ENCODE measurements at regions not wholly inside any gene's neighbourhood (a gene's known extent, or its start where the extent isn't known, plus 50 kb on each side); places are given as distances from the start of the nearest gene placed in this dataset.

DNA sequence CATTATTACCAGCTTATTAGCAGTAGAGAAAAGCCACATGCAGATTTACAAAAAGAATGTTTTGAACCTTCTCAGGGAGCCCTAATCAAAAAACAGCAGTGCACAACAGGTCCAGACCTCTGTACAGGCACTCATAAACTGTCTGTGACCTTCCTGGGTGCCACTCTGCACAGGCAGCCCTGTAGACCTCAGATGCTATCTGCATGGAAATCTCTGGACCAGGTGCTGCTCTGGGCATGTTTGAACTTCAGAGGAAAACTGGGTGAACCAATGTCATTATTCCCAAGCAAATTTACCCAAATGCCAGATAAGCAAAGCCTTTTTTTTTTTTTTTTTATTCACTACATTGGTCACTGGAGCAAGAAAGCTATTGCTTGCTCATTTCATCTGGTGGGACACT is 104.2 kb downstream of the NPY start:
- TF ChIP-seq, protein P1, sequence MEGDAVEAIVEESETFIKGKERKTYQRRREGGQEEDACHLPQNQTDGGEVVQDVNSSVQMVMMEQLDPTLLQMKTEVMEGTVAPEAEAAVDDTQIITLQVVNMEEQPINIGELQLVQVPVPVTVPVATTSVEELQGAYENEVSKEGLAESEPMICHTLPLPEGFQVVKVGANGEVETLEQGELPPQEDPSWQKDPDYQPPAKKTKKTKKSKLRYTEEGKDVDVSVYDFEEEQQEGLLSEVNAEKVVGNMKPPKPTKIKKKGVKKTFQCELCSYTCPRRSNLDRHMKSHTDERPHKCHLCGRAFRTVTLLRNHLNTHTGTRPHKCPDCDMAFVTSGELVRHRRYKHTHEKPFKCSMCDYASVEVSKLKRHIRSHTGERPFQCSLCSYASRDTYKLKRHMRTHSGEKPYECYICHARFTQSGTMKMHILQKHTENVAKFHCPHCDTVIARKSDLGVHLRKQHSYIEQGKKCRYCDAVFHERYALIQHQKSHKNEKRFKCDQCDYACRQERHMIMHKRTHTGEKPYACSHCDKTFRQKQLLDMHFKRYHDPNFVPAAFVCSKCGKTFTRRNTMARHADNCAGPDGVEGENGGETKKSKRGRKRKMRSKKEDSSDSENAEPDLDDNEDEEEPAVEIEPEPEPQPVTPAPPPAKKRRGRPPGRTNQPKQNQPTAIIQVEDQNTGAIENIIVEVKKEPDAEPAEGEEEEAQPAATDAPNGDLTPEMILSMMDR (IDR thresholded peaks at IDR 0.05): no peak
- no peak for TF ChIP-seq POLR2A (IDR thresholded peaks at IDR 0.05)

Data from right lobe of liver (tissue), 4 donors.